ENCODE measurements at regions not wholly inside any gene's neighbourhood (a gene's known extent, or its start where the extent isn't known, plus 50 kb on each side); places are given as distances from the start of the nearest gene placed in this dataset.

DNA sequence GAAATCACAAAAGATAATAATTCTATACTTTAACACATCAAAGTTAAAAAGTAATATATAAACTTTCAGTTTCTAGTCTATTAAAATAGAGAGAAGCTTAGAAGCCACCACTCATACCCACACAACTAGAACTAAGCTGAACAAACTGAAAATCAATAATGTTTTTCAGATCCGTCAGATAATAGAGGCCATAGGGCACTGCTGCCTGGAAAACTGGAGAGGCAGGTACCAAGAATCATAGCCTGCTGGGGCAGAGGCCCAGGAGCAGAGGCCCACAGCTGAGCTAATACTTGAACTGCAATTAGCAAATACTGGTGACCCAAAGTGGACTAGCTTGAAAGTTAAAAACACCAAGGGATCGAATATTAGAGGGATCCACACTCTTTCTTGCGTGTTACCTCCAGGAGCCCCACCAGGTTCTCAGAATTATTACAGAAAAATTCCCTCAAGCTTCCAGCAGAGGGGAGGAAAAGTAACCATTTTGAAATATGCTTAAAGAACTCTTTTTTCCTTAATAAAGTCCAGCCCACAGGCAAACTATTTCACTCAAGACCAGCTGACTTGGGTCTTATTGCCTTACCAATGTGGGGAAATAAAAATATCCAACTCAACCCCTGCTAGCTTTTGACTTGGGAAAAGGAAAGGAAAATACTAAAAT is 774.1 kb upstream of the IGFBP3 start:
- TF ChIP-seq JUND (IDR thresholded peaks at IDR 0.05), result peak; percentile 45 to 81
- TF ChIP-seq, protein P1, sequence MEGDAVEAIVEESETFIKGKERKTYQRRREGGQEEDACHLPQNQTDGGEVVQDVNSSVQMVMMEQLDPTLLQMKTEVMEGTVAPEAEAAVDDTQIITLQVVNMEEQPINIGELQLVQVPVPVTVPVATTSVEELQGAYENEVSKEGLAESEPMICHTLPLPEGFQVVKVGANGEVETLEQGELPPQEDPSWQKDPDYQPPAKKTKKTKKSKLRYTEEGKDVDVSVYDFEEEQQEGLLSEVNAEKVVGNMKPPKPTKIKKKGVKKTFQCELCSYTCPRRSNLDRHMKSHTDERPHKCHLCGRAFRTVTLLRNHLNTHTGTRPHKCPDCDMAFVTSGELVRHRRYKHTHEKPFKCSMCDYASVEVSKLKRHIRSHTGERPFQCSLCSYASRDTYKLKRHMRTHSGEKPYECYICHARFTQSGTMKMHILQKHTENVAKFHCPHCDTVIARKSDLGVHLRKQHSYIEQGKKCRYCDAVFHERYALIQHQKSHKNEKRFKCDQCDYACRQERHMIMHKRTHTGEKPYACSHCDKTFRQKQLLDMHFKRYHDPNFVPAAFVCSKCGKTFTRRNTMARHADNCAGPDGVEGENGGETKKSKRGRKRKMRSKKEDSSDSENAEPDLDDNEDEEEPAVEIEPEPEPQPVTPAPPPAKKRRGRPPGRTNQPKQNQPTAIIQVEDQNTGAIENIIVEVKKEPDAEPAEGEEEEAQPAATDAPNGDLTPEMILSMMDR (IDR thresholded peaks at IDR 0.05; ENCODE audit: low read depth, low read length, missing input control), result no peak
- TF ChIP-seq, protein P2, sequence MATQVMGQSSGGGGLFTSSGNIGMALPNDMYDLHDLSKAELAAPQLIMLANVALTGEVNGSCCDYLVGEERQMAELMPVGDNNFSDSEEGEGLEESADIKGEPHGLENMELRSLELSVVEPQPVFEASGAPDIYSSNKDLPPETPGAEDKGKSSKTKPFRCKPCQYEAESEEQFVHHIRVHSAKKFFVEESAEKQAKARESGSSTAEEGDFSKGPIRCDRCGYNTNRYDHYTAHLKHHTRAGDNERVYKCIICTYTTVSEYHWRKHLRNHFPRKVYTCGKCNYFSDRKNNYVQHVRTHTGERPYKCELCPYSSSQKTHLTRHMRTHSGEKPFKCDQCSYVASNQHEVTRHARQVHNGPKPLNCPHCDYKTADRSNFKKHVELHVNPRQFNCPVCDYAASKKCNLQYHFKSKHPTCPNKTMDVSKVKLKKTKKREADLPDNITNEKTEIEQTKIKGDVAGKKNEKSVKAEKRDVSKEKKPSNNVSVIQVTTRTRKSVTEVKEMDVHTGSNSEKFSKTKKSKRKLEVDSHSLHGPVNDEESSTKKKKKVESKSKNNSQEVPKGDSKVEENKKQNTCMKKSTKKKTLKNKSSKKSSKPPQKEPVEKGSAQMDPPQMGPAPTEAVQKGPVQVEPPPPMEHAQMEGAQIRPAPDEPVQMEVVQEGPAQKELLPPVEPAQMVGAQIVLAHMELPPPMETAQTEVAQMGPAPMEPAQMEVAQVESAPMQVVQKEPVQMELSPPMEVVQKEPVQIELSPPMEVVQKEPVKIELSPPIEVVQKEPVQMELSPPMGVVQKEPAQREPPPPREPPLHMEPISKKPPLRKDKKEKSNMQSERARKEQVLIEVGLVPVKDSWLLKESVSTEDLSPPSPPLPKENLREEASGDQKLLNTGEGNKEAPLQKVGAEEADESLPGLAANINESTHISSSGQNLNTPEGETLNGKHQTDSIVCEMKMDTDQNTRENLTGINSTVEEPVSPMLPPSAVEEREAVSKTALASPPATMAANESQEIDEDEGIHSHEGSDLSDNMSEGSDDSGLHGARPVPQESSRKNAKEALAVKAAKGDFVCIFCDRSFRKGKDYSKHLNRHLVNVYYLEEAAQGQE (IDR thresholded peaks at IDR 0.05), result peak; percentile 60

Measured in liver (tissue), 3 donors.